GM18867 (cell line): ENCODE measurements at regions not wholly inside any gene's neighbourhood (a gene's known extent, or its start where the extent isn't known, plus 50 kb on each side); places are given as distances from the start of the nearest gene placed in this dataset.

Experiments used
- ATAC-seq: cut with Tn5 transposase; IDR thresholded peaks from one replicate; pipeline ENCODE4 v1.9.1; 2021; ENCODE audit warnings: mild to moderate bottlenecking, moderate library complexity; ENCODE audit not compliant: unreplicated experiment

DNA sequence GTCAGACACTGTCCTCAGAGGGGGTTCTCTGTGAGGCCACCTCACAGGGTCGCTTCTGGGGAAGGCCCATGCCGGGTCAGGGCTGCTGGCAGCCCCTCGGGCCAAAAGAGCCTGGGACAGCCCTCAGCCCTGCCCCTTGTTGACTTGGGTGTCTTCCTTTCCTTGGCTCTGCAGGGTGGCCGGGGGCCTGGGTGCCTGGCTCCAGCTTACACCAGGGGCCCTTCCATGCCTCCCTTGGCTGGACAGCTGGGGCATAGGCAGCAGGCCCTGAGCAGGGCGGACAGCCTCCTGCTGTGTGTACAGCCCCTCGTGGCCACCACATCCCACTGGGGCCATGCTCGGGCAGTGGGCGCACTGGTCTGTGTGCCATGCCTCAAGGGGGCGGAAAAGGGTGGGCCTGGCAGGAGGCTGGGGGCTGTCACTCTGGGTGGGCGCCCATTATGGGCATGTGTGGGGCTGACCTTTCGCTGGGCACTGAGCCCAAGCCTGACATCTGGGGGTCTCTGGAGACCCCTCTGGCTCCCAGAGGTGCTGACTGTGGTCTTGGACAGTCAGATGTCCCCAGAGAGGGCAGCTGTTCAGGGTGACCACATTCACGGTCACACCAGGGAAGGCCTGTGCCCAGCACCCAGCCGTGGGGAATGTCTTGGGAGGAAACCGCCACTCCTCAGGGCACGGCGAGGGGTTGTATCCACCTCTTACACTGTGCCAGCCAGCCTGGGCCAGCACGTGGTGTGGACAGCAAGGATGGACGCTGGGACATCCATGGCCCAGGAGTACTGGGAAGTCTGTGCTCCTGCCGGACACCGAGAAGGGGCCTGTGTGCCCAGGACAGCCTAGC is 313.3 kb downstream of the TMEM121 start:
- ATAC-seq, result no peak

DNA sequence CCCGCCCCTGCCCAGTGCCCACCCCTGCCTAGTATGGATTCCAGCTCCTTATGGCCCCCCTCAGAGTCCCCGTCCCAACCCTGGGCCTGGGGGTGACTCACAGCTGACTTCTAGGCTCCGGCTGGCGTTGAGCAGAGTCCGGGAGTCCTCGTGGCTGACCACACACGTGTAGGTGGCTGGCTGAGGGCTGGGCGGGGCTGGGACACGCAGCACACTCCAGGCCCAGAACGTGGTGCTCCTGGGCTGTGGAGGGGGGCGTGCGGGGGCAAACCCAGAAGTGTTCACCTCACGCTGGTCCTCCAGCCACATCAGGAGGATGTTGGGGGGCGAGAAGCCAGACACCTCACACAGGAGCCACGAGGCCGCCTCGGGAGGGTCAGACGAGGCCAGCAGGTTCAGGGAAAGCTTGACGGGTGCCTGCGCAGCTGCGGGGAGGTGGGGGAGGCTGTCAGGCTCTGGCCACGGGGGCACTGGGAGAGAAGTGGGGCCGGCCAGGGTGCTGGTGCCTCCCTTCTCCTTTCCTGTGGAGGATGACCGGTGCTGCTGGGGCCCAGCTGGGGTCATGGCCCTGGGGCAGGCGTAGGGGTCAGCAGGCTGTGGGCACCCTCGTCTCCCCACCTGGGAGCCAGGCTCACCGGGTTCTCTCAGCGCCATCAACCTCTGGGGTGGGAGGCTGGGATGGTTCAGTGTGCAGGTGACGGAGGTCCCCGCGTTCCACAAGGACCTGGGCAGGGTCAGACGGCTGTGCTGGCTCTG is 314.1 kb downstream of the TMEM121 start:
- no peak for ATAC-seq

DNA sequence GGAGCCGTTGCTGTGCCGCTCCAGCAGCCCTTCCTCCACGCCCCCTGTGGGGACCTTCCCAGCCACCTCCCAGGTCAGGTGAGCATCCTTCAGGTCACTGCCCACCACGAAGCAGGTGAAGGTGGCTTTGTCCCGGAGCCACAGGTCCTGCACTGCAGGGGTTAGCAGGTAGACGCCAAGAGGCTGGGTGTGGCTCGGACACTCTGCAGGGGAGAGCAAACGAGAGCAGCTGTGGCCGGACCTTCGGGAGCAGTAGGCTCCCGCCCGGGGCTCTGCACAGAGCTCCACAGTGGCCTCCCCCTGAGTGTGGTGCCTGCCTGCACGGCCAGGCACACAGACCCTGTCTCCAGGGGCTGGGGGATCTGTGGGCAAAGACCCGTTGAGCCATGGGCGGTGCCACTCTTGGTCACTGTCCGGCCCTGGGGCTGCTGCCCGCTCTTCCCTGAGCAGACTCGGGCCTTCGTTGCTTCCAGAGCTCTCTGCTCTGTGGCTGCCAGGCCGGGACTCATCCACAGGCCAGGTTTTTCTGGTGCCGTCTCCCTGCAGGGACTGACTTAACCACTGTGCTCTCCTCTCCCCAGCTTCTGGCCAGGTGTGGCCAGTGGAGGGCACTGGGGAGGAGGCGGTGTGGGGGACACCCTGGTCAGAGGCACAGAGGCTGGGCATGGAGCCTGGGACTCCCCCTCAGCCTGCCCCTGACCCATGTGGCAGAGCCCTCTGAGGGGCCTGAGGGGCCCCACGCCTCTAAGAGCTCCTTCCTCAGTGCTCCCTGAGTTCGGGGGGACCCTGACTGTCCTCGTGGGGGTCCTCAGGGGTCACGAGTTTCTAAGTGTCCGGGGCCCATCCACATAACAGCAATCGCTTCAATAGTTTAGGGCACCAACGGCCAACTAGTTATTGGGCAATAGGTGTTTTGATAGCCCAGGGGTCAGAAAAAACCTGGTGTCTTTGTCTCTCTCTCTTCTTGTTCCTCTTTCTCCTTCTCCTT is 314.9 kb downstream of the TMEM121 start:
- no peak for ATAC-seq

DNA sequence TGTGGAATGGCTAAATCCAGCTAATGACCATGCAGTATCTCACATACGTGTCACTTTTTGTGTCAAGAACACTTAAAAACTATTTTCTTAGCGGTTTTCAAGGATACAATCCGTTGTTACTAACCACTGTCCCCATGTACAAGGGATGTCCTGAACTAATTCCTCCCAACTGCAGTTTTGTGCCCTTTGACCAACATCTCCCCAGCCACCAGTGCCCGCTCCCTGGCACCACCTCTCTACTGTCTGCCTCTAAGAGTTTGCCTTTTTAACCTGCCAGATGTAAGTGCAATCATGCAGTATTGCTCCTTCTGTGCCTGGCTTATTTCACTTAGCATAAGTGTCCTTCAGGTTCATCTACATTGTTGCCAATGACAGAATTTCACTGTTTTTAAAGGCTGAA is 315.7 kb downstream of the TMEM121 start:
- ATAC-seq, result no peak

DNA sequence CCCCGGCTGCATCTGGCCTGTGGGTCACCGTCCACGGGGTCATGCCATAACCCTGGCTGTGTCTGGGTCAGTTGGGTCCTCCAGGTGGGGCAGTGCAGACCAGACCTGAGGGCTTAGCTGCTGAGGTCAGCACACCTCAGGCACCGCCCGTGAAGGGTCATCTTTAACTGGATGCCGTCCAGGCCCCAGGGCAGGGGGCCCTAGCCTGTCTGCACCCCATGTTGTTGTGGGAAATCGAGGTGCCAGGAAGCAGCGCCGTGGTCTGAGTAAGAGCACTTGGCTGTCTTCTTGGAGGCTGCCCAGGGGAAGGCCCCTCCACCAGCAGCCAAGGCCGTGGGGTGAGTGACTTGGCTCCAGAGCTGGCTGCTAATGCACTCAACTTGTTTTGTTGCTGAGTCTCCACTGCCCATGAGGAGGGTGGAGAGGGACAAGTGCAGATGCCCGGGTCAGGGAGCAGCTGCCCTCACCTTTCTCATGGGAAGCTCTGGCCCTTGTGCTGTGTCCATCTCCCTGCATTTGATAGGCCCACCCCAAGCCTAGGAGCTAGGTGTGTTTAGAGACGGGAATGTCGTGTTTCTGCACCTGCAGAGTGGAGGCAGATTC is 317.2 kb downstream of the TMEM121 start:
- no peak for ATAC-seq

DNA sequence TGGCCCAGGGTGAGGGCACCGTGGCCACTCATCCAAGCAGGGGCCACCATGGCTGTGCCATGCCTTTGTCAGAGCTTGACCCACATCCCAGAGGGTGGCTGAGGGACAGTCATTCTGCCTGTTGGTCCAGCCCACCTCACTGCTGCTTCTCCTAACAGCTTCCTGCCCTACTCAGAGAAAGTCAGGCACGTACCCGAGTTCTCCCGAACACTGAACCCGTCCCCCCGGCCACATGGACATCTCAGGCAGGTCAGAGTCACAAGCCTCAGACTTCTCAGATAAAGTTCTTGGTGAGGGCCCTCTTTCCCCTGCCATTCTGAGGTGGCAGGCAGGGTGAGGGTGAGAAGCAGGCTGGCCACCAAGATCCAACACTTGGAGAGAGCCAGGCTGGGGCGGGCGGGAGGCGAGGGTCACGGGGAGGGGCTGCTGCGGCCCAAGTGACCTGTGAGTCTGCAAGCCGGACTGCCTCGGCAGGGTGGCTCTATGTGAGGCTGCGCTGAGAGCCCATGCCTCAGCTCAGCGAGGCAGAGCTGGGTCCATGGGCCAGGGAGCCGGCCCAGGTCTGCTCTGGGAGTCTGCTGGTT is 317.8 kb downstream of the TMEM121 start:
- no peak for ATAC-seq

DNA sequence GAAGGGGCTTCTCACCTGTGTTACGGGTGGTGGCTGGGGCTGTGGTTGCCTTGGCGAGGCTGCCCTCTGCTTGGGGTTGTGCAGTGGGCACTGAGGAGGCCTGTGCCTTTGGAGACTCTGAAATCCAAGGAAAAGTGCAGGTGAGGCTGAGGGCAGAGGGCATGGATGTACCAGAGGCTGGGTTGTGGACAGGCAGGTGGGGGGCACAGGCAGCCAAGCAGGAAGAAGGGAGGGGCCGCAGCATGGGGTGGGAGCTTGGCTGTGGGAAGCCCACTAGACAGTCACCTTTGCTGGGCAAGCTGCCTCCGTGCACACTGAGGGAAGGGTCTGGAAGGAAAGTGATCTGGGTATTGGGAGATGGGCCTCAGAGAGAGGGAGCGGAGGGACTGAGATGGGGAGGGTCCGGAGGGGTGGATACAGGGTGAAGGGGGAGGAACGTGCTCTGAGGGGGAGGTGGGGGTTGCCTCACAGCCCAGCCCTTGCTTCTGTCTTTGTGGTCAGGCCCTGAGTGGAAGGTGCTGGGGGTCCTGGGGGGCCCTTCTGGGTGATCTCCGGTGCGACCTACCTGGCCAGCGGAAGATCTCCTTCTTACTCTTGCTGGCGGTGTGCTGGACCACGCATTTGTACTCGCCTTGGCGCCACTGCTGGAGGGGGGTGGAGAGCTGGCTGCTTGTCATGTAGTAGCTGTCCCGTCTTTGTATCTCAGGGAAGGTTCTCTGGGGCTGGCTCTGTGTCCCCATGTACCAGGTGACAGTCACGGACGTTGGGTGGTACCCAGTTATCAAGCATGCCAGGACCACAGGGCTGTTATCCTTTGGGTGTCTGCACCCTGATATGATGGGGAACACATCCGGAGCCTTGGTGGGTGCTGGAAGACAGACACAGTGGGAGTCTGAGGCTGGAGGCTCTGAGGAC is 318.7 kb downstream of the TMEM121 start:
- ATAC-seq, result no peak

DNA sequence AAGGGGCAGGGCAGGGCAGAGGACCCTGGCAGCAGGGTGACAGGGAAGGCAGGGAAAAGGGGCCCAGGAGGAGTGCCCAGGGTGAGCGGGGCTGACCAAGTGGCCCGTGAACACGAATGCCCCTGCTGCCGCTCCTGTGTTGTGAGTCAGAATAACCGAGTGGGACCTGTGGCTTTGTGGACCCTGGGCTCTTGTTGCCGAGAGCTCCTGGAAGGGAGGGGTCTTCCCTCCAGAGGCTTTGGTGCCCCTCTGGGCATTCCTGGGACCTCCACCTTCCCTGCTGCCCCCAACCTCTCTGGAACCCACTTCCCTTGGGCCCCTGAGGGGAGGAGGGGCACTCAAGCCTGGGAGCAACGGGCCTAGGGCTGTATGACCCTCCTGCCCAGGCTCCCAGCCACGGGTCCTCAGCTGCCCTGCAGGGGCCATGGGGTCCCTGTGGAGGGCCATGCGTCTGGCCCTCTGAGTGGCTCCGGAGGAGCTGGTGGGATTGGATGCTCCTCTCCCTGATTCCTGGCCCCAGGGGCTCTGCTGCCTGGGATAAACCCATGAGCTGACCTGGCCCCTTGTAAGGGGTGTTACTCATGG is 319.4 kb downstream of the TMEM121 start:
- ATAC-seq, result no peak

DNA sequence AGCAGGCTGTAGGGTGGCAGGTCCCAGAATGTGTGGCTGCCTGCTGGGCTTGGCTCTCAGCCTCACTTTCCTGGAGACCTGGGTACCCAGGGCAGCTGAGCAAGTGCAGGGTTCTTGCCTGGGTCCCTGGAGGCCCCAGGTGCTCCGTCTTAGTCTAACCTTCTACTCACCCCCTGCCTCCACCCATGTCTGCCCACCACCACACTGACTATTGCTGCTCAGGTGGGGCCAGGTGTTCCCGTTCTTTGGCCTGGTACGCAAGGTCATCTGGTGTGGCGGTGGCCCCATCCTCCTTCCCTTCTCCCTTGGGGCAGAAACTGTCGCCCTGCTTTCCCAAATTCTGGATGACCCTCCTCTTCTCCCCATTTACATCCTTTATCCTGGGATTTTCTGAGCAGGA is 319.9 kb downstream of the TMEM121 start:
- no peak for ATAC-seq

DNA sequence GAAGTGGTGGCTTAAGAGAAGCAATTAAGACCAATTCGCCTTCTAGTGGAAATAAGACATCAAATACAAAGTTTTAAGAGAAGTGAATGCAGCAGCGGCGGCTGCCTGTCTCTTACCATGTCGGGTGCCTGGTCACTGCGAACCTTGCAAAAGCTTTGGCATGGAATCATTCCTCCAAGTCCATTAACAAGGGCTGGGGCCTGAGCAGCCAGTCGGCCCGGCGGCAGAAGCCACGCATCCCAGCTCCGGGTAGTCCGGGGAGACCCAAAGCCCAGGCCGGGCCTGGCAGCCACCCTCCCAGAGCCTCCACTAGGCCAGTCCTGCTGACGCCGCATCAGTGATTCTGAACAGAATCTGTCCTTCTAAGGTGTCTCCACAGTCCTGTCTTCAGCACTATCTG is 321.0 kb downstream of the TMEM121 start:
- no peak for ATAC-seq

DNA sequence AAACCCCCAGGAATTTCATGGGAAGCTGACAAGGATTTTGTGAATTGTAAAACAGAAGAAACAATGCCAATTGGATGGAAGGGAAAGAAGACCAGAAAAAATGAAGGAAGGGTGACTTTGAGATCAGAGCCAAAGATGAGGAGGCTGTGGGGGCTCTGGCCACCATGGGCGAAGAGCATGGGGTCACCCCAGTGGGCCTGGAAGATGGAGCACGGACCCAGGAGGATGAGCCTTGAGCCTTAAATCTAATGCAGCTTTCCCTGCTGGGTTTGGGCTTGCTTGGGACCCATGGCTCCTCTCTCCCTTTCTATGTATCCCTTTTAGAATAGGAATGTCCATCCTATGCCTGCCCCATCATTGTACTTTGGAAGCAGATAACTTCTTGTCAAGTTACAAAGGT is 322.2 kb downstream of the TMEM121 start:
- ATAC-seq, result no peak

DNA sequence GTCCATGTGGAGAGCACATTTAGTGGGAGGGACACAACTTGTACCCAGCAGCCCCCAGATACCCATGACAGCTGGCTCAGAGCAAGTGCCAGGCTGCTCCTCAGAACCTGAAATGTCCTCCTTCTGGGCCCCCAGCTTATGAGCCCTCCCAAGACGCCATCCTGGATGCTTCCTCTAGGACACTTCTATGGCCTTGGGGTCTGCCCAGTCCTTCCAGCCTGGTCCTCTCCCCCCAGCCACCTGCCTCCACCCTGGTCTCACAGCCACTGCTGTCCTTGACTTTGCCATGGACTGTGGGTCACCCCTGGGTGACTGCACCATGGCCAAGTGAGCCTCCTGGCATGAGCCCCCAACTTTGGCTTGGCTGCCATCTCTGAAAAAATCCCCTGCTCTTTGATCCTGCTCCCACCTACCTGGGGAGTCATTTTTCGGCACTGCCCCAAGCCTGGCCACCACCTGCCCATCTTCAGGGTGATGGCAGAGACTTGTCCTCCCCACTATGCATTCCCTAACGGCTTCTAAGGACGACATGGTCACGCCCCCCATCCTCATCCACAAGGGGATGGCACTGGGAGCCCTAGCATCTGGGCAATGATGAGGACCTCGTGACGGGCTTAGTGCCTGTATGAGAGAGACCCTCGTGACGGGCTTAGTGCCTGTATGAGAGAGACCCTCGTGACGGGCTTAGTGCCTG is 323.7 kb downstream of the TMEM121 start:
- ATAC-seq, result no peak

DNA sequence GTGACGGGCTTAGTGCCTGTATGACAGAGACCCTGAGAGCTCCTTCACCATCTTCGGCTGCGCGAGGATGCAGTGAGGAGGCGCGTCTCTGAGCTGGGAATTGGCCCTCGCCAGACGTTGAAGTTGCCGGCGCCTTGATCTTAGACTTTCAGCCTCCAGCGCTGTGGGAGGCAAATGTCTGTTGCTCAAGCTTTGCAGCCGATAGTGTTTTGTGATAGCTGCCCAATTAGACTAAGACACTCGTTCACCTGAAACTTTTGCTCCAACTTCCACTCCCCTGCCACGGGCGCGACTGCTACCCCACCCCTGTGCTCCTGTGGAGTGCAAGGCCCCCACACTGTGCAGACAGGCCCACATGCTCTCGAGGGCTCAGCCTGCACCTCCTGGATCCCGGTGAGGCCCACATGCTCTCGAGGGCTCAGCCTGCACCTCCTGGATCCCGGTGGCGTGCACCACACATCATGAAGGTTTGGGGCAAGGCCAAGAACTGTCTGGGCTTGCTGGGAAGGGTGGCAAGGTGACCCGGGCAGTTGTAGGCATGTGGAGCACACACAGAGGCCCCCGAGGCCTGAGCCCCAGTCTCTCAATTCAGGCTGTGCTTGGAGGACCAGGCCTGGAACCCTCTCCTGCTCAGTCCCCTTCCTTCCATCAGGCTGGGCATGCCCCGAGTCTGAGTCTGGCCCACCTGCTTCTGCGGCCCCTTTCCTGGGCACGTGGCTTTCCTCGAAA is 324.6 kb downstream of the TMEM121 start:
- ATAC-seq, result no peak

DNA sequence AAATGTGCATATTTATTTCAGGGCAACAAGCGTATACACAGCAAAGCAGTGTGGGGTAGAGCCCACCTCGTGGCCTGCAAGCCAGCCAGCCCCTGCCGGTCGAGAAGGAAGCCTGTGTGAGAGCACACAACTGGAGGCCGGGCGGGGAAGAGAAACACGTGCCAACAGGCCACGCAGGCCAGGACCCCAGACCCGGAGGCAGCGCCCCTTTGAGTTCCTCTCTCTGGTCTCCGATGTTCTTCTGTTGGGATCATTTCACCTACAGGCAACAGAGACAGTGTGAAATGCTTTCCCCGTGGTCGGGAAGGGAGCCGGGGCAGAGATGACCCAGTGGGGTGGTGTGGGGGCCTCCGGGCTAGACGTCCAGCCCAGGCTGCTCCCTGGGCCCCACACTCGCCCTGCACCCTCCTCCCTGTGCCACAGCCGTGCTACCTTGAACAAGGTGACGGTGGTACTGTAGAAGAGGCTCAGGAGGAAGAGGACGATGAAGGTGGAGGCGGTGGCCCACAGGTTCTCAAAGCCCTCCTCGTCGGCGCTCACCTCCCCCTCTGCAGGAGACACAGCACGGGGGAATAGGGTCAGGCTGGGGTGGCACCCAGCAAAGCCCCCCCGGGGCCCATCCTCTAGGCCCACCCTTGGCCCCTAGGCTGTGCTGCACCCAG is 325.5 kb downstream of the TMEM121 start:
- ATAC-seq, result no peak

DNA sequence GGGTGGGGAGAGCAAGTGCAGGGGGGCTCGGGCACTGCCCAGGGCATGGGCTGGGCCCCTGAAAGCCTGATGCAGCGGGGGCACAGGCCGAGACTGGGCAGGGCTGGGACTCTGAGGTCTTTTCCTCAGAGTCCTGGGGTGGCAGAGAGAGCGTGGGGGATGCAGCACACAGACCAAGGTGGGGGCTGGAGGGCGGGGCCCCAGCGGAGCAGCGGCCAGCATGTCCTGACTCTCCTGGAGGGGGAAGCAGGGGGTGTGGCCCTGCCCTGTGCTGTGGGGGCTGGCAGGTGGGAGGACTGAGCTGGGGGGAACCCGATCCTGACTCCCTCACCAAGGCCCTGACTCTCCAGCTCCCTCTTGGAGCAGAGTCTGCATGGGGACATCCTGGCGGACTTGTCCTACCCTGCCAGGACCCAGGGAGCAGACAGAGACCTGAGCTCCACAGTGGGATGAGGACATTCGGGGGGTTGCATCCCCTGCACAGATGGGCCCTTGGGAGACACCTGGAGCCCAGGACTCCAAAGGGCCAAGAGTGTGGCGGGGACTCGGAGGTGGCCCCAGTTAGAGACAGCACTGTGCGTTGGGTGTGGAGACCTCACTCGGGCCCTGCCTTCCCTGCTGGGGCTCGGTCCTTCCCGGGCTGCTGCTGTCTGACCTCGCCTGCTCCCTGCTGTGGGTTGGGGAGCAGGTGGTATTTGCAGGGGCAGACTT is 326.1 kb downstream of the TMEM121 start:
- no peak for ATAC-seq

DNA sequence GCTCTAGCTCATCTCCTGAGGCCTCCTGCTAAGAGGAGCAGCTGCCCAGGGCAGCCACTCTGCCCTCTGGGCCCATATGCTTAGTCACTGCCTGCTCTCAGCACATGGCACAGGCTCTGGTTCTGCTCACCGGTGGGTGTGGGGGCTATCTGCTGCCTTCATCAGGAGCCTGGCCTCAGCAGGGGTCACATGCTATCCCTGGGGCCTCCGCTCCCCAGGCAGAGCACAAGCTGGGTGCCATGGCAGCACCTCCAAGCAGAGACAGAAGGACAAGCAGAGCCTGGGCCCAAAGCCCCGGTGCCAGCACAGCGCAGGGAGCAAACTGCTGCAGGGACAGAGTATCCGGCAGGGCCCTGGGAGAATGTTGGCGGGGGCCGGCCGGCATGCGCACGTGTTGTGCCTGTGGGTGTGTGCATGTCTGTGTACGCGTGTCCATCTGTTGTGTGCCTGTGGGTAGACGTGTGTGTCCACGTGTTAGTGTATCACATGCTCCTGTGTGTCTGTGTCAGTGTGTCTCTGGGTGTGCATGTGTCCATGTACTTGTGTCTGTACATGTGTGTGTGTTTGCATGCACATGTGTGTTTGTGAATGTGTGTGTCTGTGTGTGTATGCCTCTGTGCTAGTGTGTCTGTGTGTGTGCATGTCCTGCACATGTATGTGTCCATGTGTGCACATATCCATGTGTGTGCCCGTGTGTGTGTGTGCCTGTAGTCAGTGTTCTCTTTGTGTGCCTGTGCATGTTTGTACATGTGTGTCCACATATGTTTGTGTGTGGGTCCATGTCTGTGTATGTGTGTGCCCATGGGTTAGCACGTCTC is 326.9 kb downstream of the TMEM121 start:
- ATAC-seq, result no peak
